Renal cortex interstitium (tissue), 11 donors: ENCODE measurements at regions not wholly inside any gene's neighbourhood (a gene's known extent, or its start where the extent isn't known, plus 50 kb on each side); places are given as distances from the start of the nearest gene placed in this dataset.
A peak's percentile ranks its signal among the peaks of the same experiment; 100 is the strongest.

Source experiments
- DNase-seq, 11 donors: peaks; one replicate each; pipeline ENCODE4 v3.0.0-alpha.2; 2013; ENCODE audit warnings: low read depth in 9 of 11, low spot score in 4 of 11; ENCODE audit errors: extremely low read depth in 1 of 11

GRCh38 chr15:29613951-29614382 lies 208.3 kb downstream of the TJP1 start:
- DNase-seq = no peak

- DNase-seq = no peak
Measured at GRCh38 chr15:29612701-29613100, 209.6 kb downstream of the TJP1 start.

- no peak for DNase-seq
Measured at GRCh38 chr15:29612096-29612495, 210.2 kb downstream of the TJP1 start.

- DNase-seq = no peak
Measured at GRCh38 chr15:29611057-29611456, 211.2 kb downstream of the TJP1 start.

GRCh38 chr15:29601811-29602210 lies 220.5 kb downstream of the TJP1 start:
- no peak for DNase-seq

GRCh38 chr15:29600262-29600661 lies 222.0 kb downstream of the TJP1 start:
- no peak for DNase-seq

- no peak for DNase-seq
Measured at GRCh38 chr15:29596266-29596665, 226.0 kb downstream of the TJP1 start.

- DNase-seq = no peak
Measured at GRCh38 chr15:29593629-29594028, 228.6 kb downstream of the TJP1 start.

GRCh38 chr15:29593111-29593510 lies 229.2 kb downstream of the TJP1 start:
- DNase-seq = no peak

GRCh38 chr15:29590701-29591100 lies 231.6 kb downstream of the TJP1 start:
- DNase-seq = no peak

- DNase-seq = no peak
Measured at GRCh38 chr15:29589975-29590374, 232.3 kb downstream of the TJP1 start.

GRCh38 chr15:29589416-29589815 lies 232.9 kb downstream of the TJP1 start:
- no peak for DNase-seq

- no peak for DNase-seq
Measured at GRCh38 chr15:29573197-29573838, 248.9 kb downstream of the TJP1 start.

GRCh38 chr15:29571792-29572431 lies 250.4 kb downstream of the TJP1 start:
- DNase-seq = peak in 1 of 11 donors; percentile 21

- DNase-seq = peak in 1 of 11 donors; percentile 49
Measured at GRCh38 chr15:29570948-29571791, 251.1 kb downstream of the TJP1 start.

- peak in 1 of 11 donors; percentile 22 for DNase-seq
Measured at GRCh38 chr15:29570121-29570947, 251.9 kb downstream of the TJP1 start.

GRCh38 chr15:29569533-29570092 lies 252.7 kb downstream of the TJP1 start:
- no peak for DNase-seq

GRCh38 chr15:29568840-29569532 lies 253.3 kb downstream of the TJP1 start:
- no peak for DNase-seq
